Hepatocyte (in vitro differentiated cells): ENCODE measurements at regions not wholly inside any gene's neighbourhood (a gene's known extent, or its start where the extent isn't known, plus 50 kb on each side); places are given as distances from the start of the nearest gene placed in this dataset.

Experiments used
- EZH2 ChIP-seq: fragments of 200-600 bp; sonication (generic); IDR thresholded peaks from 2 replicates; pipeline ENCODE4 v1.6.1; 2016; ENCODE audit warnings: antibody characterized with exemption, mild to moderate bottlenecking, borderline replicate concordance
- EZH2phosphoT487 ChIP-seq: fragments of 200-600 bp; sonication (generic); IDR thresholded peaks from one replicate; pipeline ENCODE4 v1.6.1; 2018; ENCODE audit warnings: antibody characterized with exemption, mild to moderate bottlenecking, low read depth, moderate library complexity; ENCODE audit not compliant: unreplicated experiment, severe bottlenecking
- TF ChIP-seq, protein P1 (sequence below): fragments of 200-600 bp; sonication (generic); IDR thresholded peaks from 2 replicates; pipeline ENCODE4 v1.5.1; 2016; ENCODE audit warnings: antibody characterized with exemption, mild to moderate bottlenecking; ENCODE audit not compliant: poor library complexity

DNA sequence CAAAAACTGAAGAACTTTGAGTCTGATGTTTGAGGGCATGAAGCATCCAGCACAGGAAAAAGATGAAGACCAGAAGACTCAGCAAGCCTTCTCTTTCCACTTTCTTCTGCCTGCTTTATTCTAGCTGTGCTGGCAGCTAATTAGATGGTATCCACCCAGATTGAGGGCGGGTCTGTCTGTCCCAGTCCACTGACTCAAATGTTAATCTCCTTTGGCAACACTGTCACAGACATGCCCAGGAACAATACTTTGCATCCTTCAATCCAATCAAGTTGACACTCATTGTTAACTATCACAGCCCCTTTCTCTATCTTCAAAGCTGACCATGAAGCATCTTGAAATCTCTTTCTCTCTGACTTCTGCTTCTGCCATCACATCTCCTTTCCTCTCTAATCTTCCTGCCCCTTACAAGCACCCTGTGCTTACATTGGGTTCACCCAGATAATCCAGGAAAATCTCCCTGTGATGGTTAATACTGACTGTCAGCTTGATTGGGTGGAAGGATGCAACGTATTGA lies 115.9 kb upstream of the CDH13 start:
- TF ChIP-seq, protein P1, sequence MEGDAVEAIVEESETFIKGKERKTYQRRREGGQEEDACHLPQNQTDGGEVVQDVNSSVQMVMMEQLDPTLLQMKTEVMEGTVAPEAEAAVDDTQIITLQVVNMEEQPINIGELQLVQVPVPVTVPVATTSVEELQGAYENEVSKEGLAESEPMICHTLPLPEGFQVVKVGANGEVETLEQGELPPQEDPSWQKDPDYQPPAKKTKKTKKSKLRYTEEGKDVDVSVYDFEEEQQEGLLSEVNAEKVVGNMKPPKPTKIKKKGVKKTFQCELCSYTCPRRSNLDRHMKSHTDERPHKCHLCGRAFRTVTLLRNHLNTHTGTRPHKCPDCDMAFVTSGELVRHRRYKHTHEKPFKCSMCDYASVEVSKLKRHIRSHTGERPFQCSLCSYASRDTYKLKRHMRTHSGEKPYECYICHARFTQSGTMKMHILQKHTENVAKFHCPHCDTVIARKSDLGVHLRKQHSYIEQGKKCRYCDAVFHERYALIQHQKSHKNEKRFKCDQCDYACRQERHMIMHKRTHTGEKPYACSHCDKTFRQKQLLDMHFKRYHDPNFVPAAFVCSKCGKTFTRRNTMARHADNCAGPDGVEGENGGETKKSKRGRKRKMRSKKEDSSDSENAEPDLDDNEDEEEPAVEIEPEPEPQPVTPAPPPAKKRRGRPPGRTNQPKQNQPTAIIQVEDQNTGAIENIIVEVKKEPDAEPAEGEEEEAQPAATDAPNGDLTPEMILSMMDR: no peak
- TF ChIP-seq EZH2: no peak
- TF ChIP-seq EZH2phosphoT487: no peak
